GM21390 (cell line): ENCODE measurements at regions not wholly inside any gene's neighbourhood (a gene's known extent, or its start where the extent isn't known, plus 50 kb on each side); places are given as distances from the start of the nearest gene placed in this dataset.
A peak's percentile ranks its signal among the peaks of the same experiment; 100 is the strongest.

Experiments
- ATAC-seq: cut with Tn5 transposase; IDR thresholded peaks from one replicate; pipeline ENCODE4 v1.9.1; 2021; ENCODE audit not compliant: unreplicated experiment

- no peak for ATAC-seq
Observed at GRCh38 chr2:188042412-188042811, 249.3 kb upstream of the GULP1 start.

DNA sequence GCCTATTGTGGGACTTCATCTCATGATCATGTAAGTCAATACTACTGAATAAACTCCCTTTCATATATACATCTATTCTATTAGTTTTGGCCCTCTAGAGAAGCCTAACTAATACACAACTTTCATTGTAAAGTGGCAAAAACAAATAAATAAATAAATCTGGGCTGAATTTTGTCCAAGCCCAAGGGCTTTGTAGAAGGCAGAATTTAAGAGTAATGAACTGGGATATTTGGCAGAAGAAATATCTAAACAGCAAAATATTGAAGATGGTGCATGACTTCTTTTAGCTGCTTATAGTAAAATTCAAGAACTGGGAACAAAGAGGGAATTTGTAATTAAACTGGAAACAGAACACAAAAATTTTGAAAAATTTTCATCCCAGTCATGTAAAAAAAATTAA is 246.7 kb upstream of the GULP1 start:
- no peak for ATAC-seq

DNA sequence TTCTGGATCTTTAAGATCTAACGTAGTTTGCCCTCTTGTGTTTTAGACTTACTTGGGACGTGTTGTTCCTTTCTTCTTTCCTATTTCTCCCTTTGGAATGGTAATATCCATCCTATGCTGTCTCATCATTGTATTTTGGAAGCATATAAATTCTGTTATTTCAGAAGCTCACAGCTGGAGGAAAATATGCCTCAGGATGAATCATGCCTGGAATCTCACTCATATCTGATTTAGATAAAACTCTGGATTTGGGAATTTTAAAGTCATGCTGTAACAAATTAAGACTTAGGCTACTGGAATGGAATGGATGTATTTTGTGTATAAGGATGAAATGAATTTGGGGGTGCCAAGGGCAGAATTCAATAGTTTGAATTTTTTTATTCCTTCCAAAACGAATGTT is 245.2 kb upstream of the GULP1 start:
- no peak for ATAC-seq

DNA sequence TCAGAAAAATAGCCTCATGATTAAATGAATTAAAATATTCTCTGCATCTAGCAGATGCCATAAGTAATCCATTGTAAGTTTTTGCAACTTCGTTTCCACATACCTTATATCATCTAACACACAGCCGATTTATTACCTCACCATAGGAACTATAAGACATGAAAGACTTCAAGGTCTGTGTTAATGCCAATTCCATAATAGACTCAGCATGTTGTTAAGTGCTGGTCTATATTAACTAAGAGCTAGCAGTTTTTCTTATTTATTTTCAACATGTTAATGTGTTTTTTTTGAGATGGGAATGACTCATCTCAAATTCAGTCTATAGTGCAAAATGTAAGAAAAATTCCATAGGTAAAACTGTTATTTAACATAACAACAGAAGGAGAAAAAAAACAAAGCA is 243.9 kb upstream of the GULP1 start:
- ATAC-seq, result no peak

DNA sequence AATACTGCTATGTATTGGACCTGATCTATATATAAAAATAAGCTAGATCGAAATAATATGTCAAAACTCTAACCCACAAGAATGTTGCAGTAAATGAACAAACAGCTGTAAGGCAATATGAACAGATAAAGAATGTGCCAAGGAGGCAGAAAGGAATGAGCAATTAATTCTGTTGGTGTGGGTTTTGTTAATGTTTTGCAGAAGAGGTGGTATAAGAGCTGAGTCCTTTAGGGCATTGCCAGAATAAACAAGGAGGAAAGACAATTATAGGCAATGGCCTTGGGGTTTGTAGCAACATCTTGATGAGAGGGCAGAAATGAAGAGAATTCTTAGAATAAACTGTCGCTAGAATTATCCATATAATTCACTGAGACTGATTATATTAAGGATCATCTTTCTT is 240.9 kb upstream of the GULP1 start:
- ATAC-seq, result no peak

- no peak for ATAC-seq
Observed at GRCh38 chr2:188051706-188052105, 240.0 kb upstream of the GULP1 start.

DNA sequence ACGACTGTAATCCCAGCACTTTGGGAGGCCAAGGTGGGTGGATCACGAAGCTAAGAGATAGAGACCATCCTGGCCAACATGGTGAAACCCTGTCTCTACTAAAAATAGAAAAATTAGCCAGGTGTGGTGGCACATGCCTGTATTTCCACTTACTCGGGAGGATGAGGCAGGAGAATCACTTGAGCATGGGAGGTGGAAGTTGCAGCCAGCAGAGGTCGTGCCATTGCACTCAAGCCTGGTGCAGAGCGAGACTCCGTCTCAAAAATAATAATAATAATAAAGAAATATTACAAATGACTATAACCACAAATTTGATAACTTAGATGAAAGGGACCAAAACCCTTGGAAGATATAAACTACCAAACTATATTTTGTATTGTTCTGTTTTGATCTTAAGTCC is 226.3 kb upstream of the GULP1 start:
- no peak for ATAC-seq

GRCh38 chr2:188068093-188068492 is 223.6 kb upstream of the GULP1 start:
- no peak for ATAC-seq

DNA sequence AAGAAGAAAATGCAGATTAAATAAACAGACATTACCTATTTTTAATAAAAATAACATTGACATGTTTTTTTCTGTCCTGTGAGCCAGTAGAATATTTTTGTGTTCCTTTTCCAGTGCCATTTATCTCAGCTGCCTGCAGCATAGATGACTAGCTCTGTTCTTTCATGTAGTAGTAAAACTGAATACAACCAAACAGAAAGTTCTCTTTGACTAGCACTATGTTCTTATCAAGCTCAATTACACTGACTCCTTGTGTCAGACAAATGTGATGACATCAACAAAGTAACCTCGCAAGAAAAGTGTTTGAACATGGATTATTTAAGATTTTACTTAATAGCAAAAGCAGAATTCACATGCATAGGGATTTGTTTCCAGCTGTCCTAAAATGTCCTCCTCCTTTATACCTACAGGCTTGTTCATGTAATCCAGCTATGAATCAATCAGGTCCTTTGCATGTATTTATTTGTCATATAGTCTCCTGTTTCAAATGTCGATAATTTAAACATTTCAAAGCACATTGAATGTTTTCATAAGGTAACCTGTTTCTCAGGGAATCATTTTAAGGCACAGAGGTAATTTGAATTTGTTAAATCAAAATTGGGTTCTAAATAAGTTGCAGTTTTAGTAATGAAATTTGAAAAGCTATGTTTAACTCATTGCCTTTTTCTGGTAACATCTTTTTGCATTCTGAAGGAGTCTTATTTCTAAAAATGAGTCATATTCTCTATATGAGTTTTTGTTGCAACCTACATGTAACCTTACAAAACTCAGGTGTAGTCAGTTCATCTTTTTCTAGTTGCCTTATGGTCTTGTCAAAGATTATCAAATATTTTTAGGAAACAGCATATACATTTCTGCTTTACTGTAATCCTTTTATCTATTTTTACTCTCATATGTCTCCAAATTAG is 215.3 kb upstream of the GULP1 start:
- peak; percentile 90 for ATAC-seq

DNA sequence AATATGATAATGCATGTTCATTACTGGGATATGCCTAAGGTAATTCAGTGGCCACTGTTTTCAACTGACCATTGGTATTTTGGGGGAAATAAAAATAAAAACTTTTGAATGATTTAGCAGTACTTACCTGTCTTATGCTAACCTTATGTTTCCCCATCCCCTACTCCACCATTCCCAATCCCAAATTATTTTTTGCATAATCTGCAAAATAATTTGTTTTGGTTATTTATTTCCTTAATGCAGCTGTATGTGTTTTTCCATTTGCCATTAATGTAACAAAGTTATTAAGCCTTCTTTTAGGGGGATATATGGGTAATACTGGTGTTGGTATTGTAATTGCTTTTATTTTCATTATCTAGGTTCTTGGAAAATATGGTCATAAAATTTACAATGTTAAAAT is 213.9 kb upstream of the GULP1 start:
- no peak for ATAC-seq

DNA sequence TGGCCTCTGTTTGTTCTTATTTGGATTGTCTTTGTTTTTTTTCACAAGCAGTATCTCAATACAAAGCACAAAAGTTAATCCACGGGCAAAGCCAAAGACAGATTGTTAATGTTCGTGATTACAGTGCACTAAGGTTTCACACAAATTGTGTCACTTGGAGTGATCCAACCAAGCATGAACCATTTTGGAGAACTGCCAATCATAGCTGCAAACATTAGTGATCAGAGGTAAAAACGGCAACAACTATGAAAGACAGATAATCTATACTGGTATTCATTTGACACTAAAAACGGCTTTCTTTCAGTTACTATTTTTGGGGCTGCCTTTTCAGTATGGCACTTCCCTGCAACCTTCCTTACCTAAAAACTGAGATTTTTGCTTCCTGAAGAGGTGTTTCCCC is 213.1 kb upstream of the GULP1 start:
- peak; percentile 33 for ATAC-seq

DNA sequence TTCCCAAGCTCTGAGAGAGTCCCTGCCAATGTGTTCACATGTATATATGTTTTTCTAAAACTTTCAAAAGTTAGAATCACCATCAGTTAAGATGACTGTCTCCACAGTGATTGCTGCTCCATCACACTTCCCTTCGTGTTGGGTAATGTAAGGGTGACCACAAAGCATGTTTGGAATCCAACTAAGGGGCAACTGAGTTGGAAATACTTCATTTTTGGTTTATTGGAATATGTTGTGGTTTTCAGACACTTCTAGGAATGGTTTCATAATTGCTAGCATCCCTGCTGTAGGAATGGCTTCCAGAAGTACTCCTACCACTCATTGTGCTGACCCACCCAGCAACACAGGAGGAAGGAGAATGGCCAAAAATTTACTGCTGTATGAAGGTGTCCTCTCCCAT is 212.5 kb upstream of the GULP1 start:
- no peak for ATAC-seq

DNA sequence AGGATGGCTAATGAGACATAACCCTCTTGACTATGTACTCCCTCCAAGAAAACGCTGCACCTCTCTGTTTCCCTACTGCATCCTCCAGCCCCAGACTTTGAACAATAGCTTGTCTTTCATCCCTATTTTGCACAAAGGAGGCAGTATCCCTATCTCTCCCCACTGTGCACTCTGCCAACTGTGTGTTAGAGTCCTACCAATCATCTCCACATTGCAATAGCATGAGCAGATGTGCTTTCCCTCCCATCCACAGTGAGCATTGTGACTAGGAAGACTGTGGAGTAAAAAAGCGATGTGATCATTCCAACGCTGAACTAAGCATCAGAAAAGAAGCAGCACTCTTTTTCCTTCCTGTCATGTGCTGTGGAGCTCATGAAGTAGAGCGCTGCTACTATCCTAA is 206.3 kb upstream of the GULP1 start:
- ATAC-seq, result no peak

- ATAC-seq, result no peak
Observed at GRCh38 chr2:188089901-188090300, 201.8 kb upstream of the GULP1 start.

- ATAC-seq, result no peak
Observed at GRCh38 chr2:188091220-188091619, 200.5 kb upstream of the GULP1 start.

- no peak for ATAC-seq
Observed at GRCh38 chr2:188092734-188093133, 198.9 kb upstream of the GULP1 start.

DNA sequence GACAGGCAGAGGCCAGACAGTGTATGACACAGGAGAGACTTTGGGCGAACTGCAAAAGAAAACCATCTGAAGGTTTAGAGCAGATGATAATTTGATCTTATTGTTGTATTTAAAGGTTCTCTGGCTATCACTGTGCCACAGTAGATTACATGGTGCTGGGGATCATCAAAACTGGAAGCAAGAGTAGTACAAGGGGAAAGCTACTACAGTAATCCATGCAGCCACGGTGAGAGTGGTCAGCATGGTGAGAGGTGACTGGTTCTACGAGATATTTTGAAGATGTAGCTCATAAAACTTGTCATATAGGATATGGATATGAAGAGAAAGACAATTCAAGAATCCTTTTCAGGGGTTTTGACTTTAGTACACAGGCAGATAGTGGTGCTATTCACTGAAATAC is 194.8 kb upstream of the GULP1 start:
- no peak for ATAC-seq

GRCh38 chr2:188102881-188103280 is 188.8 kb upstream of the GULP1 start:
- no peak for ATAC-seq

- no peak for ATAC-seq
Observed at GRCh38 chr2:188114014-188114413, 177.7 kb upstream of the GULP1 start.

GRCh38 chr2:188117706-188118105 is 174.0 kb upstream of the GULP1 start:
- ATAC-seq, result no peak

GRCh38 chr2:188118431-188118830 is 173.2 kb upstream of the GULP1 start:
- no peak for ATAC-seq

GRCh38 chr2:188119112-188119838 is 172.4 kb upstream of the GULP1 start:
- ATAC-seq, result no peak
